ENCODE measurements at regions not wholly inside any gene's neighbourhood (a gene's known extent, or its start where the extent isn't known, plus 50 kb on each side); places are given as distances from the start of the nearest gene placed in this dataset.

- no peak for DNase-seq (ENCODE audit: low spot score in 2 of 2)
- Histone ChIP-seq H3K27ac (no peak overlapping the region), H3K4me1 (no peaks in the 10 kb centered on the region), H3K36me3 (no peaks in the 10 kb centered on the region), H3K4me3 (no peak overlapping the region), H3K9me3 (no peaks in the 10 kb centered on the region), H3K27me3 (no peaks in the 10 kb centered on the region)
- intact Hi-C loops (cut with DNase I; ENCODE audit: low total_unique reads) = no loop called here
- TF ChIP-seq POLR2A (IDR thresholded peaks at IDR 0.05) (no peak), CTCF (IDR thresholded peaks at IDR 0.05) (no peak), POLR2AphosphoS5 (IDR thresholded peaks at IDR 0.05) (no peak)
These were observed 63.6 kb downstream of the PCDH7 start for GRCh38 chr4:30783751-30784150.

- Histone ChIP-seq H3K27ac (peak overlapping the region in 1 of 2 donors; percentile 7), H3K36me3 (no peaks in the 10 kb centered on the region), H3K4me1 (no peaks in the 10 kb centered on the region), H3K27me3 (no peaks in the 10 kb centered on the region), H3K9me3 (no peaks in the 10 kb centered on the region), H3K4me3 (no peak overlapping the region)
- intact Hi-C loops (cut with DNase I; ENCODE audit: low total_unique reads) = no loop called here
- no peak for DNase-seq (ENCODE audit: low spot score in 2 of 2)
- TF ChIP-seq POLR2A (IDR thresholded peaks at IDR 0.05) (no peak), POLR2AphosphoS5 (IDR thresholded peaks at IDR 0.05) (no peak), CTCF (IDR thresholded peaks at IDR 0.05) (no peak)
These were observed 69.1 kb downstream of the PCDH7 start for GRCh38 chr4:30789219-30789671.

GRCh38 chr4:30790123-30790522 lies 70.0 kb downstream of the PCDH7 start:
- intact Hi-C loops (cut with DNase I; ENCODE audit: low total_unique reads) = no loop called here
- Histone ChIP-seq H3K27me3 (no peaks in the 10 kb centered on the region), H3K4me1 (no peaks in the 10 kb centered on the region), H3K9me3 (no peaks in the 10 kb centered on the region), H3K4me3 (no peak overlapping the region), H3K36me3 (no peaks in the 10 kb centered on the region), H3K27ac (no peak overlapping the region)
- TF ChIP-seq POLR2A (IDR thresholded peaks at IDR 0.05) = no peak
- no peak for TF ChIP-seq POLR2AphosphoS5 (IDR thresholded peaks at IDR 0.05)
- no peak for TF ChIP-seq CTCF (IDR thresholded peaks at IDR 0.05)
- DNase-seq (ENCODE audit: low spot score in 2 of 2) = no peak

GRCh38 chr4:30790998-30791397 lies 70.8 kb downstream of the PCDH7 start:
- Histone ChIP-seq H3K27ac (no peak overlapping the region), H3K36me3 (no peaks in the 10 kb centered on the region), H3K27me3 (no peaks in the 10 kb centered on the region), H3K4me1 (no peaks in the 10 kb centered on the region), H3K4me3 (no peak overlapping the region), H3K9me3 (no peaks in the 10 kb centered on the region)
- no peak for DNase-seq (ENCODE audit: low spot score in 2 of 2)
- TF ChIP-seq POLR2A (IDR thresholded peaks at IDR 0.05) (no peak), CTCF (IDR thresholded peaks at IDR 0.05) (no peak), POLR2AphosphoS5 (IDR thresholded peaks at IDR 0.05) (no peak)
- intact Hi-C loops (cut with DNase I; ENCODE audit: low total_unique reads) = no loop called here

- no peaks in the 10 kb centered on the region for H3K27me3 ChIP-seq
- H3K4me3 ChIP-seq = no peak overlapping the region
- intact Hi-C loops (cut with DNase I; ENCODE audit: low total_unique reads) = no loop called here
- no peak for TF ChIP-seq POLR2A (IDR thresholded peaks at IDR 0.05)
- no peak for TF ChIP-seq CTCF (IDR thresholded peaks at IDR 0.05)
- TF ChIP-seq POLR2AphosphoS5 (IDR thresholded peaks at IDR 0.05) = no peak
- no peaks in the 10 kb centered on the region for H3K4me1 ChIP-seq
- no peaks in the 10 kb centered on the region for H3K36me3 ChIP-seq
- no peaks in the 10 kb centered on the region for H3K9me3 ChIP-seq
- H3K27ac ChIP-seq = no peak overlapping the region
- no peak for DNase-seq (ENCODE audit: low spot score in 2 of 2)
These were observed 72.4 kb downstream of the PCDH7 start for GRCh38 chr4:30792601-30793000.
